ENCODE measurements at regions not wholly inside any gene's neighbourhood (a gene's known extent, or its start where the extent isn't known, plus 50 kb on each side); places are given as distances from the start of the nearest gene placed in this dataset.

GRCh38 chr10:94098896-94099295 is 105.2 kb downstream of the PLCE1 start:
- H3K4me3 ChIP-seq, result no peak overlapping the region
- H3K27me3 ChIP-seq, result no peaks in the 10 kb centered on the region
- WGBS, 4 donors, result 21 to 40% (median 32%) methylated on average over 3 of the region's 3 CpGs
- H3K36me3 ChIP-seq, result no peaks in the 10 kb centered on the region
- ATAC-seq, result peak in 2 of 4 donors; percentile 18 to 33
- no peak overlapping the region for H3K27ac ChIP-seq
- no peak for DNase-seq
- H3K4me1 ChIP-seq, result peaks cover 0 to 52% (median 8%) of the 10 kb centered on the region in 12 donors
- H3K9me3 ChIP-seq, result no peaks in the 10 kb centered on the region
- TF ChIP-seq POLR2A (IDR thresholded peaks at IDR 0.05), result no peak
- no peak for TF ChIP-seq CTCF (IDR thresholded peaks at IDR 0.05)
- intact Hi-C loops (cut with DNase I), result no loop called here

- ATAC-seq (no peak), DNase-seq (no peak)
- no peak for TF ChIP-seq POLR2A (IDR thresholded peaks at IDR 0.05)
- TF ChIP-seq CTCF (IDR thresholded peaks at IDR 0.05), result no peak
- Histone ChIP-seq H3K4me3 (no peak overlapping the region), H3K36me3 (no peaks in the 10 kb centered on the region), H3K4me1 (peaks cover 0 to 55% (median 12%) of the 10 kb centered on the region in 12 donors), H3K9me3 (no peaks in the 10 kb centered on the region), H3K27me3 (no peaks in the 10 kb centered on the region), H3K27ac (no peak overlapping the region)
- WGBS, 4 donors, result 75 to 89% (median 81%) methylated on average over 1 of the region's 1 CpG
- intact Hi-C loops (cut with DNase I), result no loop called here
Observed at GRCh38 chr10:94101894-94102293, 108.2 kb downstream of the PLCE1 start.

- Histone ChIP-seq H3K9me3 (no peaks in the 10 kb centered on the region), H3K27me3 (no peaks in the 10 kb centered on the region), H3K36me3 (no peaks in the 10 kb centered on the region), H3K4me3 (no peak overlapping the region), H3K4me1 (peaks cover 0 to 54% (median 12%) of the 10 kb centered on the region in 12 donors), H3K27ac (no peak overlapping the region)
- peak in 2 of 4 donors; percentile 39 to 50 for ATAC-seq
- no peak for DNase-seq
- TF ChIP-seq CTCF (IDR thresholded peaks at IDR 0.05) (no peak), POLR2A (IDR thresholded peaks at IDR 0.05) (no peak)
- WGBS, 4 donors, result 54 to 60% (median 57%) methylated on average over 5 of the region's 5 CpGs
- intact Hi-C loops (cut with DNase I), result no loop called here
Observed at GRCh38 chr10:94102436-94102835, 108.7 kb downstream of the PLCE1 start.

- no peak for TF ChIP-seq POLR2A (IDR thresholded peaks at IDR 0.05)
- Histone ChIP-seq H3K4me1 (peaks cover 0 to 46% (median 10%) of the 10 kb centered on the region in 12 donors), H3K27me3 (no peaks in the 10 kb centered on the region), H3K36me3 (no peaks in the 10 kb centered on the region), H3K27ac (no peak overlapping the region), H3K4me3 (no peak overlapping the region), H3K9me3 (no peaks in the 10 kb centered on the region)
- ATAC-seq (no peak), DNase-seq (no peak)
- intact Hi-C loops (cut with DNase I), result no loop called here
- WGBS, 4 donors, result 61 to 75% (median 69%) methylated on average over 2 of the region's 2 CpGs
Observed at GRCh38 chr10:94103192-94103591, 109.5 kb downstream of the PLCE1 start.

DNA sequence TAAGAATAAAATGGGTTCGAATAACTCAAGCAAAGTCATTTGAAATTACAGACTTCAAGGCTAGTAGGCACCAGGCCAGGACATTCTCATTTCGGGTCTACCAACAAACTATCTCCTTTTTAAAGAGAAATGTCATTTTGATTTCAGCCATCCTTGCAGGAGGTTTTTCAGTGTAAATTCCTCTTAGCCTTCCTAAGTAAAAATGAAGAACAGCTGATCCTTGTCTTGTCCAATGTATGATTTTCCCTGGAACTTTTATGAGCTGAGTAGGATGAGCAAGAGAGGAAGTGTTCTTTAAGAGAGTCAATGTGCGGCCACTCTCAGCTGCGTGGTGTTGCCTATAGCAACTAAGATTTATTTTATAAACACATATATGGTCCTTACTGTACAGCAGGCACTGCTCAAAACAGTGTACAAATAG is 110.1 kb downstream of the PLCE1 start:
- WGBS, 4 donors, result 45 to 55% (median 46%) methylated on average over 4 of the region's 4 CpGs
- Histone ChIP-seq H3K27ac (peak overlapping the region in 5 of 12 donors; percentile 9 to 39 (median 30)), H3K27me3 (no peaks in the 10 kb centered on the region), H3K4me1 (peaks cover 0 to 47% (median 10%) of the 10 kb centered on the region in 12 donors), H3K9me3 (no peaks in the 10 kb centered on the region), H3K4me3 (no peak overlapping the region), H3K36me3 (no peaks in the 10 kb centered on the region)
- ATAC-seq (peak in 1 of 4 donors; percentile 41), DNase-seq (no peak)
- intact Hi-C loops (cut with DNase I), result no loop called here
- TF ChIP-seq CTCF (IDR thresholded peaks at IDR 0.05), result no peak
- TF ChIP-seq POLR2A (IDR thresholded peaks at IDR 0.05), result no peak

Data from heart left ventricle (tissue), 16 donors.